ENCODE measurements at regions not wholly inside any gene's neighbourhood (a gene's known extent, or its start where the extent isn't known, plus 50 kb on each side); places are given as distances from the start of the nearest gene placed in this dataset.

DNA sequence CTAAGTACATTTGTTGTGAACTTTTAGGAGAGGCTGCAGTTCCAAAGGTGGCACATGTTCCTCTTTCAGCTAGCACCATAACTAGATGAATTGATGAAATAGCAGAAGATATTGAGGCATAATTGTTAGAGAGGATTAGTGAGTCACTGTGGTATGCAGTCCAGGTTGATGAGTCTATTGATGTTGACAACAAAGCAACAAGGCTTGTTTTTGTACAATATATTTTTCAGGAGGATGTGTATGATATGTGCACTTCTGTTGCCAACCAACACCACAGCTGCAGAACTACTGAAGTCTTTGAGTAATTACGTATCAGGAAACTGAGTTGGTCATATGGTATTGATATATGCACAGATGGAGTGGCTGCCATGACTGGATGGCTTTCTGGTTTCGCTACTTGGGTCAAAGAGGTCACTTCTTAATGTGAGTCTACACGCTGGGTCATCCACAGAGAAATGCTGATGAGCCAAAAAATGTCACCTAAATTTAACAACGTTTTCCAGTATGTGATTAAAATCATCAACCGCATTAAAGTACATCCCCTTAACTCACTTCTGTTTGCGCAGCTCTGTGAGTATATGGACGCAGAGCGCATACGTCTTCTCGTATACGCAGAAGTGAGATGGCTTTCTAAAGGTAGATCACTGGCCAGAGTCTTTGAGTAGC, 261.3 kb upstream of the ANO5 start:
- Histone ChIP-seq H3K36me3 (ENCODE audit: control insufficient read depth, insufficient read depth, low read length) (no peaks in the 10 kb centered on the region), H3K27me3 (replicated peaks; ENCODE audit: control insufficient read depth, insufficient read depth, low read length) (no peaks in the 10 kb centered on the region), H3K4me1 (no peaks in the 10 kb centered on the region), H3K4me3 (ENCODE audit: low read depth, low read length) (no peak overlapping the region), H3K9me3 (no peaks in the 10 kb centered on the region)
- POLR2A ChIA-PET: no interaction called here
- H3K27me3 Mint-ChIP-seq (ENCODE audit: insufficient read depth, unreplicated experiment): peaks cover 2% of the 10 kb centered on the region
- H3K4me3 Mint-ChIP-seq (ENCODE audit: unreplicated experiment): no peak overlapping the region
- intact Hi-C loops (cut with micrococcal nuclease; ENCODE audit: unreplicated experiment): no loop called here
- no peak for DNase-seq
- H3K9me3 Mint-ChIP-seq (ENCODE audit: unreplicated experiment): no peaks in the 10 kb centered on the region
- CTCF ChIA-PET: no interaction called here
- no peaks in the 10 kb centered on the region for H3K4me1 Mint-ChIP-seq (ENCODE audit: low read depth, unreplicated experiment)
- H3K36me3 Mint-ChIP-seq (ENCODE audit: insufficient read depth, unreplicated experiment): no peaks in the 10 kb centered on the region
- no TSS peak for BruUV-seq (replicated peaks)
- H3K27ac Mint-ChIP-seq (ENCODE audit: unreplicated experiment): no peak overlapping the region
- TF ChIP-seq, protein P1, sequence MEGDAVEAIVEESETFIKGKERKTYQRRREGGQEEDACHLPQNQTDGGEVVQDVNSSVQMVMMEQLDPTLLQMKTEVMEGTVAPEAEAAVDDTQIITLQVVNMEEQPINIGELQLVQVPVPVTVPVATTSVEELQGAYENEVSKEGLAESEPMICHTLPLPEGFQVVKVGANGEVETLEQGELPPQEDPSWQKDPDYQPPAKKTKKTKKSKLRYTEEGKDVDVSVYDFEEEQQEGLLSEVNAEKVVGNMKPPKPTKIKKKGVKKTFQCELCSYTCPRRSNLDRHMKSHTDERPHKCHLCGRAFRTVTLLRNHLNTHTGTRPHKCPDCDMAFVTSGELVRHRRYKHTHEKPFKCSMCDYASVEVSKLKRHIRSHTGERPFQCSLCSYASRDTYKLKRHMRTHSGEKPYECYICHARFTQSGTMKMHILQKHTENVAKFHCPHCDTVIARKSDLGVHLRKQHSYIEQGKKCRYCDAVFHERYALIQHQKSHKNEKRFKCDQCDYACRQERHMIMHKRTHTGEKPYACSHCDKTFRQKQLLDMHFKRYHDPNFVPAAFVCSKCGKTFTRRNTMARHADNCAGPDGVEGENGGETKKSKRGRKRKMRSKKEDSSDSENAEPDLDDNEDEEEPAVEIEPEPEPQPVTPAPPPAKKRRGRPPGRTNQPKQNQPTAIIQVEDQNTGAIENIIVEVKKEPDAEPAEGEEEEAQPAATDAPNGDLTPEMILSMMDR (IDR thresholded peaks at IDR 0.05; ENCODE audit: insufficient read depth in 1 of 2, low read depth in 1 of 2, low read length in 1 of 2, severe bottlenecking in 1 of 2, unreplicated experiment in 1 of 2): no peak

- no peaks in the 10 kb centered on the region for H3K4me1 ChIP-seq
- no peak overlapping the region for H3K4me3 Mint-ChIP-seq (ENCODE audit: unreplicated experiment)
- no peaks in the 10 kb centered on the region for H3K36me3 Mint-ChIP-seq (ENCODE audit: insufficient read depth, unreplicated experiment)
- H3K4me1 Mint-ChIP-seq (ENCODE audit: low read depth, unreplicated experiment): no peaks in the 10 kb centered on the region
- H3K4me3 ChIP-seq (ENCODE audit: low read depth, low read length): no peak overlapping the region
- intact Hi-C loops (cut with micrococcal nuclease; ENCODE audit: unreplicated experiment): loop anchor here (1.0 kb wide), 2 partner anchors 197 to 219 kb away; no protein-coding TSS in a partner anchor
- peaks cover 5% of the 10 kb centered on the region for H3K27me3 Mint-ChIP-seq (ENCODE audit: insufficient read depth, unreplicated experiment)
- no peaks in the 10 kb centered on the region for H3K36me3 ChIP-seq (ENCODE audit: control insufficient read depth, insufficient read depth, low read length)
- TF ChIP-seq, protein P1 (IDR thresholded peaks at IDR 0.05; ENCODE audit: insufficient read depth in 1 of 2, low read depth in 1 of 2, low read length in 1 of 2, severe bottlenecking in 1 of 2, unreplicated experiment in 1 of 2): peak; percentile 47 to 48
- no TSS peak for BruUV-seq (replicated peaks)
- DNase-seq: no peak
- ChIA-PET POLR2A (no interaction called here), CTCF (no interaction called here)
- H3K9me3 Mint-ChIP-seq (ENCODE audit: unreplicated experiment): no peaks in the 10 kb centered on the region
- H3K27ac Mint-ChIP-seq (ENCODE audit: unreplicated experiment): no peak overlapping the region
- H3K9me3 ChIP-seq: no peaks in the 10 kb centered on the region
- H3K27me3 ChIP-seq (replicated peaks; ENCODE audit: control insufficient read depth, insufficient read depth, low read length): no peaks in the 10 kb centered on the region
Observed at GRCh38 chr11:21933095-21933494, 259.8 kb upstream of the ANO5 start.

DNA sequence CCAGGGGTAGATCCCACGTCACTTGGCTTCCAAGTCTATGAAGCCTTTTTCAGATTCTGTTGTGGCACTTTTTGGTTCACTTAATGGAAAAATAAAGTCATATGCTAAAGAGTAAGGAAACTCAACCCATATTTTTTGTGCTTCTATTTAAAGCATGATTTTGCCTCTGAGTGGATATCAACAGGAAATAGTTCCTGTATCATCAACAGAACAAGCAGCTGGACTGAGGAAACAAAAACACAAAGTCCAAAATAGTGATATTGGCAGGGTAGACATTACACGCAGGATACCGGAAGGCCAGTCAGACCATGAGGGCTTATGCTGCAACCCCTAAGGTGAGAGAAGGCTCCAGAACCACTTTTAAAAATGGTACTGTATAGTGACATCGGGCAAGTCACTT, 248.3 kb upstream of the ANO5 start:
- Mint-ChIP-seq H3K9me3 (ENCODE audit: unreplicated experiment) (no peaks in the 10 kb centered on the region), H3K36me3 (ENCODE audit: insufficient read depth, unreplicated experiment) (no peaks in the 10 kb centered on the region), H3K27me3 (ENCODE audit: insufficient read depth, unreplicated experiment) (peaks cover 5% of the 10 kb centered on the region), H3K4me1 (ENCODE audit: low read depth, unreplicated experiment) (no peaks in the 10 kb centered on the region), H3K4me3 (ENCODE audit: unreplicated experiment) (no peak overlapping the region), H3K27ac (ENCODE audit: unreplicated experiment) (no peak overlapping the region)
- Histone ChIP-seq H3K27me3 (replicated peaks; ENCODE audit: control insufficient read depth, insufficient read depth, low read length) (no peaks in the 10 kb centered on the region), H3K4me1 (no peaks in the 10 kb centered on the region), H3K4me3 (ENCODE audit: low read depth, low read length) (no peak overlapping the region), H3K9me3 (no peaks in the 10 kb centered on the region), H3K36me3 (ENCODE audit: control insufficient read depth, insufficient read depth, low read length) (no peaks in the 10 kb centered on the region)
- ChIA-PET POLR2A (no interaction called here), CTCF (no interaction called here)
- intact Hi-C loops (cut with micrococcal nuclease; ENCODE audit: unreplicated experiment): no loop called here
- DNase-seq: no peak
- TF ChIP-seq, protein P1 (IDR thresholded peaks at IDR 0.05; ENCODE audit: insufficient read depth in 1 of 2, low read depth in 1 of 2, low read length in 1 of 2, severe bottlenecking in 1 of 2, unreplicated experiment in 1 of 2): no peak
- BruUV-seq (replicated peaks): no TSS peak

All from Caco-2 (cell line).